ENCODE measurements at regions not wholly inside any gene's neighbourhood (a gene's known extent, or its start where the extent isn't known, plus 50 kb on each side); places are given as distances from the start of the nearest gene placed in this dataset.

- TF ChIP-seq CTCF (conservative IDR thresholded peaks at IDR 0.05) = no peak
- Histone ChIP-seq H3K23ac (ENCODE audit: insufficient read length, low read depth, low read length) (no peak overlapping the region), H4K8ac (replicated peaks; ENCODE audit: insufficient read length, low read depth, low read length) (no peak overlapping the region), H3K79me2 (ENCODE audit: insufficient read depth, low read length) (no peaks in the 10 kb centered on the region), H3K4me2 (ENCODE audit: insufficient read depth, insufficient read length, low read length) (no peak overlapping the region), H3T11ph (ENCODE audit: low read length) (no peak overlapping the region), H3K14ac (ENCODE audit: insufficient read depth, low read length) (no peak overlapping the region), H2AK5ac (ENCODE audit: insufficient read length, low read length) (no peak overlapping the region), H3K27ac (ENCODE audit: insufficient read length, low read depth, low read length) (no peak overlapping the region), H4K91ac (ENCODE audit: insufficient read length, low read depth, low read length) (no peak overlapping the region), H3K9ac (ENCODE audit: extremely low read depth, insufficient read length, low read length) (no peak overlapping the region), H2AFZ (ENCODE audit: low read length) (no peak overlapping the region), H2BK15ac (ENCODE audit: low read depth, low read length) (no peak overlapping the region), H3K9me3 (ENCODE audit: control insufficient read depth, low read depth, low read length) (no peaks in the 10 kb centered on the region), H3K56ac (ENCODE audit: insufficient read length, low read depth, low read length) (no peak overlapping the region), H3K4me1 (ENCODE audit: insufficient read depth, low read length) (no peaks in the 10 kb centered on the region), H3K4ac (ENCODE audit: low read depth, low read length) (no peak overlapping the region), H2BK120ac (ENCODE audit: low read depth, low read length, poor library complexity, severe bottlenecking) (no peak overlapping the region), H2BK5ac (ENCODE audit: insufficient read length, low read length) (no peak overlapping the region), H3K18ac (ENCODE audit: insufficient read length, low read depth, low read length) (no peak overlapping the region), H4K20me1 (ENCODE audit: control insufficient read depth, insufficient read depth, insufficient read length) (no peaks in the 10 kb centered on the region), H4K5ac (ENCODE audit: insufficient read length, low read depth, low read length) (no peak overlapping the region), H3K23me2 (ENCODE audit: insufficient read length, low read depth, low read length, poor library complexity, severe bottlenecking) (no peaks in the 10 kb centered on the region), H3K79me1 (ENCODE audit: insufficient read depth, low read depth, low read length, poor library complexity, severe bottlenecking) (no peaks in the 10 kb centered on the region), H3K27me3 (ENCODE audit: insufficient read depth, low read length) (no peaks in the 10 kb centered on the region), H2BK12ac (ENCODE audit: insufficient read length, low read depth, low read length) (no peak overlapping the region), H2BK20ac (ENCODE audit: low read depth, low read length, poor library complexity, severe bottlenecking) (no peak overlapping the region)
- no CpG with 5 or more reads among the region's 2 CpGs for WGBS (ENCODE audit: extremely low coverage, insufficient read length, low lambda C conversion rate)
- Mint-ChIP-seq H3K27me3 (ENCODE audit: low read depth) (no peaks in the 10 kb centered on the region), H3K27ac (no peak overlapping the region), H3K9me3 (no peaks in the 10 kb centered on the region), H3K4me1 (no peaks in the 10 kb centered on the region), H3K4me3 (no peak overlapping the region), H3K36me3 (ENCODE audit: insufficient read depth in 1 of 3, low read depth in 3 of 3) (no peaks in the 10 kb centered on the region)
- DNase-seq = no peak
Observed at GRCh38 chr1:191564275-191564674, 594.0 kb upstream of the RGS18 start.
